ENCODE measurements at regions not wholly inside any gene's neighbourhood (a gene's known extent, or its start where the extent isn't known, plus 50 kb on each side); places are given as distances from the start of the nearest gene placed in this dataset.

DNA sequence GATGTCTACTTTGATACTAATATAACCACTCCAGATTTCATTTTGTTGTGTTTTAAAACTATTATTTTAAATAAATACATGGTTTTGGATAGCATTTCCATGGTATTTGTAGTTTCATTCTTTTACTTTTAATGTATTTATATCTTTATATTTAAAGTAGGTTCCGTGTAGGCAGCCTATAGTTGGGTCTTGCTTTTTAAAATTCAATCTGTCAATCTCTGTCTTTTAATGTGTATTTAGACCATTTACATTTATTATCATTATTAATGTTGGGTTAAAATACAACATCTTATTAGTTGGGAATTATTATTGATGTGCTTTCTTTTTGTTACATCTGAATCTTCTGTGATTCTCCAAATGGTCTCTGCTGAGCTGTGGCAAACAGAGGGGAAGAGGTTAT is 412.1 kb downstream of the NPIPA7 start:
- no peak for DNase-seq (ENCODE audit: low spot score)

DNA sequence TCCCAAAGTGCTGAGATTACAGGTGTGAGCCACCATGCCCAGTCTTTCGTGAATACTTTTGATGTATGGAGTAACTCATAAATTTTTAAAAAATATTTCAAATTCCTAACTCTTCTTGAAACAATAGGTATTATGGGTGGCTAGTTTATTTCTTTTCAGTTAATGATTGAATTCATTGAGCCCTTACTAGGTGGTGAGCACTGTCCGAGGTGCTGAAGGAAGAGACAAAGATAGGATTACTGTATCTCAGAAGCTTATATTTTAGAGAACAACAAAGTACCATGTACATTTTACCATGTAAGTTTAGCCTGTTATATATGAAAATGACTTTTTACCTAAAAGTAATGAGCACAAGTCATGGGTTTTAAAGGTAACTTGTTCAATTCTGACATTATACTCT is 418.3 kb downstream of the NPIPA7 start:
- DNase-seq (ENCODE audit: low spot score): no peak

DNA sequence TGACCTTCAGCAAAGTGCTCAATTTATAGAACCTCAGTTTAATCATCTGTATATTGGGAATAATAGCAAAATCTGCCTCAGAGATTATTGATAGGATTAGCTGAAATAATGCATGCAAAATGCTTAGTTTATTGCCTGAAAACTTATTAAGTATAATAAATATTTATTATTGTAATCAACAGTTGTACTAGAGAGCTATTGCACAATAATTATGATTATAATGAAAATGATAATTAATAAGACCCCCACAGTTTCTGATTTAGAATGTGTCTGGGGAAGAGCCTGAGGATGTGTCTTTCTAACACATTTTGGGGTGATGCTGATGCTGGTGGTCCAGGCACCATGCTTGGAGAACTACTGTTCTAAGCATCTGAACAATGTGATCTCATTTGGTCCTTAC is 419.6 kb downstream of the NPIPA7 start:
- no peak for DNase-seq (ENCODE audit: low spot score)

DNA sequence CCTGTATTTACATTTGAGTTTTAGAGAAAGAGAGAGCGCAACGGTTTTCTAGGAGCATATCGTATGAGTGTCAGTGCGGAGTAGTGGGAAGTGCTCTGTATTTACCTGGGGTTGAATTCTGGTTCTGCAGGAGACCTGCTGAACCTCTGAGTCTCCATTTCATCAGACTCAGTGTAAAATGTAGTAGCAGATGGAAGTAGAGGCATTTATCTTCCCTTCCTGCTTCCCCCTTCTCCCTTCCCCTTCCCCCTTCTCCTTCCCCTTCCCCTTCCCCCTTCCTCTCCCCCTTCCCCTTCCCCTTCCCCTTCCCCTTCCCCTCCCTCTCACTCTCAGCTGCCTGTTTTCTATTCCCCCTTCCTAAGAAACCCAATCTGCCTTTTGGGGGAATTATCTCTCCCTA is 426.9 kb downstream of the NPIPA7 start:
- DNase-seq (ENCODE audit: low spot score): no peak

DNA sequence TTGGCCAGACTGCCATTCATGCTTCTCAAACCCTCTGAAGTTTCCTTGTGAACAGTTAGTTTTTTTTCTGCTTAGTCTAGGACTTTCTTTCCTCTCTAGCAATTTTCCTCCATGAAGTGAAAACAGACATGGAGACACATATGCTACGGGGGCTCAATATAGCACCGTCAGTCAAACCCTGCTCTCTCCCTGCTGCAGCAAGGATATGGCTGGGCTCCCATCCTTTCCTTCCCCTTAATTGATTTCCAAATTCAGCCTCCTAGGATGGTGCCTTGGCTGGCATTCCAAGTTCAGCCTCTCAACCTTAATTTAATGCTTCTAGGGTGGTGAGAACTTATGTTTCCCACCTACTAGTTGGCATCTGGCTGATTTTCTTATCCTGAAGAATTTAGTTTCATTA is 436.7 kb downstream of the NPIPA7 start:
- no peak for DNase-seq (ENCODE audit: low spot score)

DNA sequence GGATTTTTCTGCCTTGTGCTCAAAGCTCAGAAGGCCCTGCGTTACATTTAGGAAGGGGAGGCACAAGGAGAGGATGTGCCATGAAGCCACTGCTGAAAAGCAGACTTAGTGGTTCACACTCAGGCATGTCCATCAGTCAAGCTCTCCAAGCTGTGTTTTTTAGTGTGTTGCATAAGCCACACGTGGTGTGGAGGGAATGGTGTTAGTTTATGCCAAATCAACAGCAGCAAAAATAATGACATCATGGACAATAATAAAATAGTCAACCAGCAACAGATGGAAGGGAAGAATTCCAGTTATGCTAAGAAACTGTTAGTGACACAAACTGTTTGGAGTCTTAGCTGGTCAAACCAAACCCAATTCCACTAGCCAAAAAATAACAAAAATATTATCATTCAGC is 438.3 kb downstream of the NPIPA7 start:
- DNase-seq (ENCODE audit: low spot score): no peak

DNA sequence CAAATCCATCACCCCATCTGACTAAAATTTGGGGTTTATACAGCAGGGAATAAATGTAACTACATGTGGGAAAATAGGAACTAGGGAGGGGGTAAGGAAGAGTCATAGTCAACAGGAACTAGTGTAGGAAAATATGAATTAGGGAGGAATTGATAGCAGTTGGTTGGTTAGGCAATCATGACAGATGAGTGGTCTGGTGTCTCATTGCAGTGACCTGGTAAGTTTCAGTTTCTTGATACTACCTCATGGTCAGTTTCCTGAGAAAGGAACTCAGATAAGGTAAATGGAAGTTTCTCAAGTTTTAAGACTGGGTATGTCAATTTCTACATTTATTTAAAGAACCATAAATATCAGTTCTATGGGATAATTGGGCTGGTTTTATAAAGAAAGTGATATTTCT is 442.3 kb downstream of the NPIPA7 start:
- DNase-seq (ENCODE audit: low spot score): no peak

DNA sequence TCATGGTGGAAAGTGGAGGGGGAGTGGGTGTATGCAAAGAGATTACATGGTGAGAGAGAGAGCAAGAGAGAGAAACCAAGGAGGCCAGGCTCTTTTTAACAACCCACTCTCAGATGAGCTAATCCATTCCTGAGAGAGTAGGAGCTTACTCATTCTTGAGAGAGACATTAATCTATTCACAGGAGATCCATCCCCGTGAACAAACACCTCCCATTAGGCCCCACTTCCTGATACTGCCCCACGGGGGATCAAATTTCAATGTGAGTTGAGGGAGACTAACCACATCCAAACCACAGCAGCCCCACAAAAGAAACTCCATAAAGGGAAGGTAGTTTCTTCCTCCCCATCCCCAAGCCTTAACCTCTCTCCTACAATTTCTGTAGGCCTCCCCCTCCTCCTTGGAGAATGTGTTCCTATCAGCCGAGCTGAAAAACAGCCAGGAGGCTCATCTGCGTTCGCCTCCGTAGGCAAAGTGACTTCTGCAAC is 450.0 kb downstream of the NPIPA7 start:
- DNase-seq (ENCODE audit: low spot score): no peak

DNA sequence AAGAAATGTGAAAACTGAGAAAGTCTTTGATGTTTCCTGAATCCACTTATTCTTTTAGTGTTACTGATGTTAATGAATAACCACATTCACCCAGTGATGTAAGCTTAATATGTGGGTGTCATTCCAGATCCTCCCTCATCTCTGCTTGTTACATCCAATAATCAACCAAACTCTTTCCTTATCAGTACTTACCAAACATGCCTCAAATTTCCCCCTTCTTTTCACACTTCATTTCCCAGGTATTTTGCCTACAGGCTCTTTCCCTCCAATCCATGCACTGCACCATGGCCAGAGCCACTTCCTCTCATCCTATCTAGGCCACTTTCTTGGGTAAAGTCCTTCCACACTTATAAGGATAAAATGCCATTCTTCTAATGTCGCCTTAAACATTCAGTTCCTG is 451.5 kb downstream of the NPIPA7 start:
- no peak for DNase-seq (ENCODE audit: low spot score)

DNA sequence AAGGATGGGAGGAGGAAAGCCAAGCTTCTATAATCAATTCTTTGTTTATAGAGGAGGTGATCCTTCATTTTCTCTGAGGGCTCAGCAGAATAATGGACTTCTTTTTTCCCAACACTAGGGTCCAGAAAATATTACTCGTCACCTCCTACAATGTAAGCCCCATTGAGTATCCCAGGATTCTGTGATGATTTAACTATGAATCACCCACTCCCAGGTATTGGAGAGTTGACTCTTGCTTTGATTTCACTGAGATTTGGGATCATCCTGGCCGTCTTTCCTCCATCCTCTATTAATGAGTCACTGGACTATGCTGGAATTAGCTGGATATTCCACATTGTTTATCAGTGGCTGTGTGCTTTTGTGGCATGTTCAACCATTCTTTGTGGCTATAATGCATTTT is 452.0 kb downstream of the NPIPA7 start:
- no peak for DNase-seq (ENCODE audit: low spot score)

DNA sequence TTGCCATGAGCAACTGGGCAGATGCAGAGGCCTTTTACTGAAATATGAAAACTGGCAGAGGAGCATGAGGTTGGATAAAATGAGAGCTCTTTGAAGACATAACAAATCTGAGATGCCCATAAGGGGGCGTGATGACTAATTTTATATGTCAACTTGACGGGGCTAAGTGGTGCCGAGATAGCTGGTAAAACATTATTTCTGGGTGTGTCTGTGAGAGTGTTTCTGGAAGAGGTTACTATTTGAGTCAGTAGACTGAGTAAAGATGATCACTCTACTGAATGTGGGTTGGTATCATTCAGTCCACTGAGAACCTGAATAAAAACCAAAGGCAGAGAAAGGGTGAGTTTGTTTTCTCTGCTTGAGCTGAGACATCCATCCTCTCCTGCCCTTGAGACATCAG is 454.2 kb downstream of the NPIPA7 start:
- no peak for DNase-seq (ENCODE audit: low spot score)

DNA sequence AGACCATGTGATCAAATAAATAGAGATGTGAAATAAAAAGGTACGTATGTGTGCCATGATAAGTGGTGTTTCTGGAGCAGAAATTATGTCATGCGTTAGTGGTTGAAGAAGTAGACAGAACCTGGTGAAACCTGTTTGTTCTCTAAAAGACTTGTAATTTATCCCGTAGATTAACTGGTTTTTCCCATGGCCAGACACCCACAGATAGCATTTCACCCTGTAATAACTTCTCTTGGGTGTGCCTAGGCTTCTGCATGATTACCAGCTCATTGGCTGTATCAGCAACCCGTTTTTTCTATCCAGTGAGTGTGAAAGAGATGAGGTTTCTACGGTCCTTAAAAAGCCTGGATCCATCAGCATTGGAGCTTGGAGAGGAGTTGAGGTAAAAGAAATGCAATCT is 471.3 kb downstream of the NPIPA7 start:
- no peak for DNase-seq (ENCODE audit: low spot score)

DNA sequence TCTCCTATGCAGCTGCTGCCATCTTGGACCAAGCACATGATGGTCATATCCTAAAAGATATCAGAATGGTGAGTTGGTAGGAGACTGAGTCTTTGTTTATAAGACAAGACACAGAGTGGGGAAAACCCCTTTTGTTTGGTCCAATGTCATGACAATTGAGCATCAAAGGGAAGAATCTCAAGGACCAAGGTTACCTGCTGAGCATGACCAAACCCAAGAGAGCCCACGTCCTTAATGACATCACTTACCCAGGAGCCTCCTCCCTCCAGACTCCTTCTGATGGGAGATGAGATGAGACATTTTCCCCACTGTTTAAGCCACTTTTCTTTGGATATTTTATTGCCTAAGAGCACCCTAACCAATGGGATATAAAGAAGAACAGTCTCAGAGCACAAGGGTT is 478.1 kb downstream of the NPIPA7 start:
- no peak for DNase-seq (ENCODE audit: low spot score)

DNA sequence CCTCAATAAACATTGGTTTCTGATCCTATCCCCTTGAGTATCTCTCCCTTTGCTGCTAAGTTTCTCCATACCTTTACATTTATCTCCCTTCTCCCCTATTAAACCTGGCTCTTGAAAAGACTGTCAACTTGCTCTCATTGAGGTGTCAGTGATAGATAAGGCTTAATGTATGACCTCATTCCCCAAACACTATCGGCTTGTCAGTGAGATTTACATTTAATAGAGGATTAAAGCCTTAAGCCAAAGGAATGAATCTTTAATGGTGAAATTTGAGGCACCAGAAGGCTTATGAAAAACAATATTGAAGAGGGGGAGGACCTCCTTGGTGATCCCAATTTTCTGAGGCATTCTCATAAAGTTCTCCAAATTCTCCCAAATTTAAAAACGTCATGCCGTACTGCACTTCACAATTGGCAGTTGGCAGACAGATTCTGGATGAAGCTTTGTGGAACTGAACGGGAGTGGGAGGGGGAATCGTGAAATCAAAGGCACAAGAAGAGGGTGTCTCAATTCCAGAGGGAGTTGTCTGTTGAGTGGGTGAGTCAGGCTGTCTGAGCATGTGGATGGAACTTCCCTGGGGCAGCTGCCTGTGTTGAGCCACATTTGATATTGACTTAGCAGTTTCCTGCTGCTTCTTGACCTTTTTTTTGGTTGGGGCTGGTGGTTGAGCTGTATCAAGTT is 478.8 kb downstream of the NPIPA7 start:
- DNase-seq (ENCODE audit: low spot score): no peak

DNA sequence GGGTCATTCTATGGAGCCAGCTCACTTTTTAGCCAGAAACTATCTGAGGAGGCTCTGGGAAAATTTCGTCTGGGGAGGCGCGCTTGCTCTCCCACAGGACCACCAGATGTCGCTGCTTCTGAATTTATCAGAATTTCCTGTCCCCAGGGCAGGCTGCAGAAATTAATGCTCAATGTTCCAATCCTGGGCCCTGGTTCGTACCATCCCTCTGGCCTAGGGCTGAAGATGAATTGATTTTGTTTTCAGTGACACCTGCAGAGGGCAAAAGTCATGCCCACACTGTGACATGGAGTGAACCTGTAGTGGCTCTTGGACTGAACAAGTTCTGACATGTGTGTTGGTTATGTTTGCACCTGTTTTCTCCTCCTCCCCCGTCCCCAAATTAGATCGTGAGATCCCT is 482.6 kb downstream of the NPIPA7 start:
- DNase-seq (ENCODE audit: low spot score): no peak

DNA sequence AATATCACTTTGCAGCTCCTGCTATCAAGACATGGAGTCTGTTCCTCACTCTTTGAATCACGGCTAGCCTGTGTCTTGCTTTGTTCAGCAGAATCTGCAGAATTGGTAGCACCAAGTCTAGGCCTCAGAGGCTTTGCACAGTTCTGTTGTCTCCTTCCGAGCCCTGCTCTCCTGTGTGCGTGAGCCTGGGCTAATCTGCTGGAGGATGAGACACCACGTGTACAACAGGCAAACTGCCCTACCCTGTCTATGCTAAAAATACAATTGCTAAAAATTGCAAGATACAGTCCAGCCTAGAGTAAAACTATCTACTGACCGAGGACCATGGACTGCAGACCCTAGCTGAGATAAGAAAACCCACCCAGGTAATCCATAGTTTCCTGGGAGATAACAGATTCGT is 484.7 kb downstream of the NPIPA7 start:
- DNase-seq (ENCODE audit: low spot score): no peak

DNA sequence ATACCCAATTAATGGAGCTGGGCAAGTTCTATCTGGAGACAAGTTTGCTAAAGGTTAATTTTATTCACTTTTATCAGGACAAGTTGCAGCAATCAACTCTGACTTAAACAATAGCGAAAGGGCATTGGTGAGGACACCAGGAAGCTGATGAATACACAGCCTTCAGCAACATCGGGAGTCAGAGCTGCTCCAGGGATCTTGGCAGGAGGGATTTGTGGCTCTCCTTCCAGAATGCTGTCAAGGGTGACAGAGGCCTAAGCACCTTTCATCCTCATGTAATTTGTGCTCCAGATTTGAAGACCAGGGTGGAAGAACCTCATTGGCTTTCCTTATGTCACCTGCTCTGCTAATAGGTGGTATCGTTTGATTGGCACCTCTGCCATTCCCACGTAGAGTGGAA is 485.6 kb downstream of the NPIPA7 start:
- no peak for DNase-seq (ENCODE audit: low spot score)

DNA sequence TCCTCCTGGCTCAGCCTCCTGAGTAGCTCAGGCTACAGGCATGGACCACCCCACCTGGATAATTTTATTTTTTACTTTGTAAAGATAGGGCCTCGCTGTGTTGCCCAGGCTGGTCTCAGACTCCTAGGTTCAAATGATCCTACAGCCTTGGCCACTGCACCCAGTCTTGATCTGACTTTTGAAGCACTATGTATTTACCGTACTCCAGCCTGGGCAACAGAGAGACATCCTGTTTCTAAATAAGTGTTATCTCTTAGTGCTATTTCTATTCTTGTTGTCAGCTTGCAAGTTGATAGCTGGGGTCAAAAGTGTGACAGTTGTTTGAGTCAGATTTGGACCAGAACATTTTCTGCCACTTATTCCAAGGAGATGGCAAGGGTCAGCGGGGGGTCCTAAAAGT is 486.4 kb downstream of the NPIPA7 start:
- no peak for DNase-seq (ENCODE audit: low spot score)

DNA sequence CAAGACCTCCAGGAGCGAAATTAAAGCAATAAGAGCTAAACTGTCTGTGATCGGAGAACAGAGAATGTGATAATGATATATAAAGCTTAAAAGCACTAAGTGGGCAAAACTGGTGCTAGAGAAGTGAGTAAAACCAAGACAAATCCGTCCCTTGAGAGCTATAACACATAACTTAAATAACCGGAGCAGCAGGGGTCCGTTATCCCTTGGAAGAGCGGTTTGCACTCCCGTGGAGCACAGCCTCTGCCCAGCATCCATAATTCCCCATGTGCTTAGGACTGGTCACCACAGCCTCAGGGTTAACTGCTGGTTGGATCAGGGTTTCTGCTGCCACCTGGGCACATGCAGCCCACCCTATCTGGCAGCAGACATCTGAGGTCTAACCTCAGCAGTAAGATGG is 489.0 kb downstream of the NPIPA7 start:
- DNase-seq (ENCODE audit: low spot score): no peak

DNA sequence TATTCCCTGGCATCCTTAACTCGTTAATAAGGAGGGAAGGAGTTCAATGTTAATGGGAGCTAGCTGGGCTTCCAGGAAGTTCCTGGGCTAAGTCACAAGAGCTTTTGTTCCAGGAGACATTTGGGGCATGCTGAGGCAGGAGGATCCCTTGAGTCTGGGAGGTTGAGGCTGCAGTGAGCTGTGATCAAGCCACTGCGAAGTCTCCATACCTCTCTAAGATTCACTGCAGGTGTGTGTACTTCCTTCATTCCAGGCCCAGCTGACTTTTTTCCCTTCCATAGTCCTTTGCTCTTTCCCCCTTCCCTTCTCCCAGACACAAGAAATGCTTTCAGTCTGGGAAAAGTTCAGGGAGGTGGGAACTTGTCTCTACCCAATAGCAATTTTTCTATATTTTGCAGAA is 489.8 kb downstream of the NPIPA7 start:
- no peak for DNase-seq (ENCODE audit: low spot score)

DNA sequence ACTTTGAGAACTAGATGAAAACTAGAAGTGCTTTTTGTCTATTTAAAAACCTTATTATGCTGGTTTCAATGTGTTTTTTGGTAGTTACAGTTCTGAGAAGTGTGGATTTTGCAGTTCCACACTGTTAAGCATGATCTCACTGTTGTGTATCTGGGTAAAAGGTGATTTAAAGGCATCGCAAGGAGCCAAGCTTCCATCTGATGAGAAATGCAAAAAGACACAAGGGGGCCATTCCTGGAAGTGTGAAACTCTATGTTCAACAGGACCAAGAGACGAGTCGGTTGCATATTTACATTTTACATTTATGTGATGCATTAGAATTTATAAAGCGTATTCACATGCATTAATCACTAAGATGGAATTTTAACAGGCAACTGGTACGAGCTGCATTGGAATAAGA is 490.8 kb downstream of the NPIPA7 start:
- DNase-seq (ENCODE audit: low spot score): no peak

DNA sequence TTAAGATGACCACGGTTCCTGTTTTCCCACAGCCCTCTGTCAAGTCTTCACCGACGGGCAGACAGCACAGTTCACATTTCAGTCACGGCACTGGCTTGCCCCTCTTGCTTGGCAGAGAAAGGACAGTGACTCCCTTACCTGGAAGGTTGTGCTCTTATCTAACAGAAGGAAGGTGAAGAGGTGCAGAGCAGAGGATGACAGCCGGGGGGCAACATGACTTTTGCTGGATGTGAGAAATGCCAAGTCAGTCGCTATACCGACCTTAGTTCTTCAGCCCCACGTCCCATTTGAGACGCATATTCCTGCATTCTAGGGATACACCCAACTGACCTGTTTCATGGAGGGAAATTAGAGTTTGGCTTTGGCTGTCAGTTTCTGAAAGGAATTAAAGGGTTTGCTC is 492.3 kb downstream of the NPIPA7 start:
- DNase-seq (ENCODE audit: low spot score): no peak

DNA sequence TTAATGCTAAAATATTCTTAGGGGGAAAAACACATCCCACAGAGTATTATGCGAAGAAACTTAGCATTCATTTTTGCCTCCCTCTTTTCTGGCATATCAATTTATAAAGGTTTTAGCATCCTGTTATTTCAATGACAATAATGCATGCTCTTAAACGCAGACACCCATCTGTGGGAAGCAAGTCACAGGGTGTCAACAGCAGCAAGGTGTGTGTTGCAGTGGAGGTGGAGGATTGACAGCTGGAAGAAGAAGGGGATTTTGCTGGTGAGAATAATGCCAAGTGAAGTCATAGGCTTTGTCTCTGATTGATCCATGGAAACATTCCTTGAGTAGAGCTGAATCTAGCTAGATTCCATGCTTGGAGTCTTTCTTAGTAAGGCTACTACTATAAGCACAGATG is 498.1 kb downstream of the NPIPA7 start:
- no peak for DNase-seq (ENCODE audit: low spot score)

DNA sequence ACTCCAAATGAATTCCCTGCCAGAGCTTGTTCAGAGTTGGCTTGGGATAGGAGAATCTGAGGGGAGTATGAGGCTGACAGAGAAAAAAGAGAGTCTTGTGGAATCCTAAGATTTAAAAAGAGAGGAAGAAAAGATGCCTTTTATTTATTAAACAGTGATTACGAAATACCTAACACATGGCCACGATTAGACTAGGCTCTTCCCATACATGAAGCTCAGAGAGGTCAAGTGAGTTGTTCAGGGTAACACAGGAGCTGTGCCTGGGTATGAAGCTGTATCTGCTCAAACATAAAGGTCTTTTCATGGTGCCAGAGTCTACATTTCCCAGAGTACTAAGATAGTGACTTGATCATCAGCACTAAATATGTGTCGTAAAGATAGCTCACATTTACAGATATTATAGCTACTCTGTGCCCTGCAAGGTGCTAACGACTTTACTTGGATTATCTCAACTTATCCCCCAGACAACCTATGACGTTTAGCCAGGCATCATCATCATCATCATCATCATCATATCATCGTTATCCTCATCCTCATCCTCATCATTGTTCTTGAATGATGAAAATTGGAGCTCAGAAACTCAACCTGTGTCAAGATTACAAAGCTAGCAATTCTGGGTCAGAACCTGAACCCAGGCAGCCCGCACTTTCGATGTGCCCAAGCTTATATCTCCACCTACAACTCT is 500.8 kb downstream of the NPIPA7 start:
- DNase-seq (ENCODE audit: low spot score): no peak

Measured in left forelimb (tissue), 1 donor.